ENCODE measurements at regions not wholly inside any gene's neighbourhood (a gene's known extent, or its start where the extent isn't known, plus 50 kb on each side); places are given as distances from the start of the nearest gene placed in this dataset.

GRCh38 chr14:80300351-80300750 lies 89.0 kb upstream of the DIO2 start:
- Mint-ChIP-seq H3K4me3 (no peak overlapping the region), H3K27me3 (ENCODE audit: low read depth) (peaks cover 3% of the 10 kb centered on the region; the same call in 1 of the 2 replicates), H3K27ac (no peak overlapping the region), H3K36me3 (peaks cover 6% of the 10 kb centered on the region; the same call in 1 of the 2 replicates), H3K9me3 (peaks cover 39% of the 10 kb centered on the region), H3K4me1 (no peaks in the 10 kb centered on the region)
- POLR2A ChIA-PET, result no interaction called here
- TF ChIP-seq HMGXB4 (CRISPR knock-in tag; IDR thresholded peaks at IDR 0.05), result no peak
- TF ChIP-seq ELF4 (CRISPR knock-in tag; IDR thresholded peaks at IDR 0.05; ENCODE audit: low read depth), result no peak
- TF ChIP-seq RORB (CRISPR knock-in tag; IDR thresholded peaks at IDR 0.05), result no peak
- no peak for TF ChIP-seq NFATC4 (CRISPR knock-in tag; IDR thresholded peaks at IDR 0.05)
- no peak for TF ChIP-seq ZNF317 (CRISPR knock-in tag; IDR thresholded peaks at IDR 0.05; ENCODE audit: borderline replicate concordance, low read depth)
- TF ChIP-seq CDX4 (CRISPR knock-in tag; IDR thresholded peaks at IDR 0.05; ENCODE audit: borderline replicate concordance), result no peak
- no peak for TF ChIP-seq ARID4B (CRISPR knock-in tag; IDR thresholded peaks at IDR 0.05; ENCODE audit: borderline replicate concordance)
- no peak for TF ChIP-seq USF1 (CRISPR knock-in tag; IDR thresholded peaks at IDR 0.05)
- no peak for TF ChIP-seq AFF4 (CRISPR knock-in tag; IDR thresholded peaks at IDR 0.05; ENCODE audit: borderline replicate concordance)
- ATAC-seq, result no peak
- DNase-seq (ENCODE audit: low spot score), result no peak
- CTCF ChIA-PET, result no interaction called here

- no peak overlapping the region for H3K27ac Mint-ChIP-seq
- peaks cover 10% of the 10 kb centered on the region for H3K36me3 Mint-ChIP-seq
- H3K9me3 Mint-ChIP-seq, result peaks cover 46% of the 10 kb centered on the region
- H3K4me3 Mint-ChIP-seq, result no peak overlapping the region
- ChIA-PET CTCF (no interaction called here), POLR2A (no interaction called here)
- no peaks in the 10 kb centered on the region for H3K4me1 Mint-ChIP-seq
- H3K27me3 Mint-ChIP-seq (ENCODE audit: low read depth), result peaks cover 3% of the 10 kb centered on the region
- DNase-seq (ENCODE audit: low spot score) (no peak), ATAC-seq (no peak)
- no peak for TF ChIP-seq NFE2L1 (CRISPR knock-in tag; IDR thresholded peaks at IDR 0.05)
- TF ChIP-seq FOXJ3 (CRISPR knock-in tag; IDR thresholded peaks at IDR 0.05; ENCODE audit: borderline replicate concordance), result no peak
- no peak for TF ChIP-seq ZSCAN18 (CRISPR knock-in tag; IDR thresholded peaks at IDR 0.05)
- TF ChIP-seq ESRRA (CRISPR knock-in tag; IDR thresholded peaks at IDR 0.05; ENCODE audit: borderline replicate concordance), result no peak
- no peak for TF ChIP-seq MLX (CRISPR knock-in tag; IDR thresholded peaks at IDR 0.05)
- no peak for TF ChIP-seq ZNF219 (CRISPR knock-in tag; IDR thresholded peaks at IDR 0.05; ENCODE audit: borderline replicate concordance)
- no peak for TF ChIP-seq OVOL2 (CRISPR knock-in tag; IDR thresholded peaks at IDR 0.05; ENCODE audit: borderline replicate concordance)
- TF ChIP-seq ZNF396 (CRISPR knock-in tag; IDR thresholded peaks at IDR 0.05; ENCODE audit: borderline replicate concordance), result no peak
- TF ChIP-seq ELF4 (CRISPR knock-in tag; IDR thresholded peaks at IDR 0.05; ENCODE audit: low read depth), result no peak
- no peak for TF ChIP-seq ZBTB43 (CRISPR knock-in tag; IDR thresholded peaks at IDR 0.05)
- no peak for TF ChIP-seq RELA (CRISPR knock-in tag; IDR thresholded peaks at IDR 0.05; ENCODE audit: borderline replicate concordance)
- no peak for TF ChIP-seq RORB (CRISPR knock-in tag; IDR thresholded peaks at IDR 0.05)
Measured at GRCh38 chr14:80298491-80299017, 87.2 kb upstream of the DIO2 start.
